ENCODE measurements at regions not wholly inside any gene's neighbourhood (a gene's known extent, or its start where the extent isn't known, plus 50 kb on each side); places are given as distances from the start of the nearest gene placed in this dataset.
A peak's percentile ranks its signal among the peaks of the same experiment; 100 is the strongest.
"Not testable (repeated sequence)": the region's sequence is repeated elsewhere in the genome, so short reads cannot be mapped to it uniquely, and the experiment has no call there.

DNA sequence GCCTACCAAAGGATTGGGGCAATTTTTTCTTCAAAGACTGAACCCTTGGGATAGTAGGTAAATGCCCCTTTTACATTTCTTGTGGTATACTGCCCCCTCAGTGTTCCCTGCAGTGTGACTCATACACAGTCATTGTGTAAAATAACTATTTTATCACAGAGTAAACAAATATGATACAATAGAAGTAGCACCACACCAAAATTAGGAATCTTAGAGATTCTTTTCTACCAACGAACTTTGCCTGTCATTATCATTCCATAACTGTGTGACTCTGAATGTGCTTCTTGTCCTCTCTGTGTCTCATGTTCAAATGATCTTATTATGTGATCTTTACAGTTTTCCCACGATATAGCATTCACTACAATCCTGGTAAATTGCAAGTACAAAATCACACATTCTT lies 517.0 kb downstream of the ZIC3 start:
- no peaks in the 10 kb centered on the region for H3K27me3 Mint-ChIP-seq (ENCODE audit: low read depth)
- H3K4me1 Mint-ChIP-seq (ENCODE audit: low read depth) = no peaks in the 10 kb centered on the region
- H3K9me3 Mint-ChIP-seq (ENCODE audit: low read depth) = peaks cover 34% of the 10 kb centered on the region
- DNase-seq (ENCODE audit: low spot score) = no peak
- no peak overlapping the region for H3K27ac Mint-ChIP-seq (ENCODE audit: unreplicated experiment)
- H3K4me3 Mint-ChIP-seq (ENCODE audit: unreplicated experiment) = no peak overlapping the region
- no peaks in the 10 kb centered on the region for H3K36me3 Mint-ChIP-seq (ENCODE audit: low read depth)
- TF ChIP-seq CTCF (IDR thresholded peaks at IDR 0.05) = no peak

DNA sequence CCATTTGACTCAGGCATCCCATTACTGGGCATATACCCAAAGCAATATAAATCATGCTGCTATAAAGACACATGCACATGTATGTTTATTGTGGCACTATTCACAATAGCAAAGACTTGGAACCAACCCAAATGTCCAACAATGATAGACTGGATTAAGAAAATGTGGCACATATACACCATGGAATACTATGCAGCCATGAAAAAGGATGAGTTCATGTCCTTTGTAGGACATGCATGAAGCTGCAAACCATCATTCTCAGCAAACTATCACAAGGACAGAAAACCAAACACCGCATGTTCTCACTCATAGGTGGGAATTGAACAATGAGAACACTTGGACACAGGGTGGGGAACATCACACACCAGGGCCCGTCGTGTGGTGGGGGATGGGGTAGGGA lies 545.0 kb downstream of the ZIC3 start:
- H3K9me3 Mint-ChIP-seq (ENCODE audit: low read depth) = peaks cover 27% of the 10 kb centered on the region
- not testable (repeated sequence) for H3K27ac Mint-ChIP-seq (ENCODE audit: unreplicated experiment)

GRCh38 chrX:138127314-138127713 lies 561.4 kb downstream of the ZIC3 start:
- Mint-ChIP-seq H3K27ac (ENCODE audit: unreplicated experiment) (no peak overlapping the region), H3K36me3 (ENCODE audit: low read depth) (no peaks in the 10 kb centered on the region), H3K4me1 (ENCODE audit: low read depth) (no peaks in the 10 kb centered on the region), H3K9me3 (ENCODE audit: low read depth) (no peaks in the 10 kb centered on the region), H3K27me3 (ENCODE audit: low read depth) (no peaks in the 10 kb centered on the region), H3K4me3 (ENCODE audit: unreplicated experiment) (no peak overlapping the region)
- DNase-seq (ENCODE audit: low spot score) = no peak
- TF ChIP-seq CTCF (IDR thresholded peaks at IDR 0.05) = no peak

More for the DNA sequence above, 545.0 kb downstream of the ZIC3 start:
- not testable (repeated sequence) for H3K27me3 Mint-ChIP-seq (ENCODE audit: low read depth); DNase-seq (ENCODE audit: low spot score); H3K36me3 Mint-ChIP-seq (ENCODE audit: low read depth); H3K4me3 Mint-ChIP-seq (ENCODE audit: unreplicated experiment); H3K4me1 Mint-ChIP-seq (ENCODE audit: low read depth)

DNA sequence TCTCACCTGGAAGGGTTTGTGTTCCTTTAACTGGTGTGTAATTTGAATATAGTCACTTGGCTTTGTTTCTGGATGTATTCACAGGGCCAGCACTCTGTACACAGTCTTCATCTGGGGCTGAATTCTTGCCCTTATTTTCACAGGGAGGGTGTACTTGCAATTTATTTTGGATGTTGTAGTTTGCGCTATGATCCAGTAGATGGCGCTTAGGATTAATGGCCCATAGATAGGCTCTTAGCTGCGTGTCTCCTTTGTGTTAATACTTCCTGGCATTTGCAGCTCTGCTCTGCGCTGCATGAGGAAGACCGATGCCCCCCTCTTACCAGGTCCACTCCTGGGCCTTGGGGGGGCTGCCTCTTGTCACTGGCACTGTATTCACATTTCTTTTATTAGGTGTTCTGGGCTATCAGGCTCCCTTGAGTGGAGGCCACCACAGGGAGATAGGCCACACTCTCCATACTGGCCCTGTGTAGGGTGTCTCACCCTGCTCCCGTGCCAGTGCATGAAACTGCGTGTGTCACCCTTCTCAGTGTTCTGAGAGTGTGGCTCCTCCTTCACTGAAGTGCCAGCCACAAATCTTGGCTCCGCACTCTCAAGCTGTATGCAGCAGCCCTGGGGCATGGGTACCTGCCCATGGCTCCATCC lies 562.2 kb downstream of the ZIC3 start:
- peak; percentile 77 for TF ChIP-seq CTCF (IDR thresholded peaks at IDR 0.05)
- Mint-ChIP-seq H3K9me3 (ENCODE audit: low read depth) (no peaks in the 10 kb centered on the region), H3K27ac (ENCODE audit: unreplicated experiment) (no peak overlapping the region), H3K4me3 (ENCODE audit: unreplicated experiment) (no peak overlapping the region), H3K27me3 (ENCODE audit: low read depth) (no peaks in the 10 kb centered on the region), H3K4me1 (ENCODE audit: low read depth) (no peaks in the 10 kb centered on the region), H3K36me3 (ENCODE audit: low read depth) (no peaks in the 10 kb centered on the region)
- DNase-seq (ENCODE audit: low spot score) = no peak

GRCh38 chrX:138150709-138151108 lies 560.8 kb downstream of the FGF13 start:
- Mint-ChIP-seq H3K27ac (ENCODE audit: unreplicated experiment) (no peak overlapping the region), H3K27me3 (ENCODE audit: low read depth) (no peaks in the 10 kb centered on the region), H3K4me1 (ENCODE audit: low read depth) (no peaks in the 10 kb centered on the region), H3K9me3 (ENCODE audit: low read depth) (peaks cover 21% of the 10 kb centered on the region), H3K4me3 (ENCODE audit: unreplicated experiment) (no peak overlapping the region), H3K36me3 (ENCODE audit: low read depth) (no peaks in the 10 kb centered on the region)
- DNase-seq (ENCODE audit: low spot score) = no peak
- TF ChIP-seq CTCF (IDR thresholded peaks at IDR 0.05) = peak; percentile 20

GRCh38 chrX:138157850-138158249 lies 553.7 kb downstream of the FGF13 start:
- H3K4me1 Mint-ChIP-seq (ENCODE audit: low read depth) = no peaks in the 10 kb centered on the region
- no peaks in the 10 kb centered on the region for H3K36me3 Mint-ChIP-seq (ENCODE audit: low read depth)
- no peak for DNase-seq (ENCODE audit: low spot score)
- no peak overlapping the region for H3K4me3 Mint-ChIP-seq (ENCODE audit: unreplicated experiment)
- H3K27ac Mint-ChIP-seq (ENCODE audit: unreplicated experiment) = no peak overlapping the region
- no peak for TF ChIP-seq CTCF (IDR thresholded peaks at IDR 0.05)
- H3K9me3 Mint-ChIP-seq (ENCODE audit: low read depth) = peaks cover 12% of the 10 kb centered on the region
- H3K27me3 Mint-ChIP-seq (ENCODE audit: low read depth) = no peaks in the 10 kb centered on the region

All from chondrocyte (in vitro differentiated cells).